ENCODE measurements at regions not wholly inside any gene's neighbourhood (a gene's known extent, or its start where the extent isn't known, plus 50 kb on each side); places are given as distances from the start of the nearest gene placed in this dataset.

- no TSS peak for BruUV-seq (replicated peaks)
Observed at GRCh38 chr14:22271838-22272799, 316.9 kb downstream of the DAD1 start.

More at GRCh38 chr14:22271838-22272799, 316.9 kb downstream of the DAD1 start:
- CTCF ChIA-PET, result interaction anchor here (1.1 kb wide), 1 partner anchor 9 kb away, joined by 3 read pairs; no protein-coding TSS in a partner anchor
- no peak overlapping the region for H3K4me3 ChIP-seq (replicated peaks in 1 of 2; ENCODE audit: low read depth in 1 of 2, low read length in 2 of 2)
- DNase-seq (ENCODE audit: low read depth, low spot score) (no peak), ATAC-seq (no peak)
- no peaks in the 10 kb centered on the region for H4K20me1 ChIP-seq (ENCODE audit: insufficient read depth)
- H3K36me3 ChIP-seq (ENCODE audit: control insufficient read depth in 1 of 2, insufficient read depth in 2 of 2, low read length in 2 of 2), result no peaks in the 10 kb centered on the region
- intact Hi-C loops (cut with micrococcal nuclease), result no loop called here
- H3K79me2 ChIP-seq (ENCODE audit: insufficient read depth, low read length), result no peaks in the 10 kb centered on the region
- RAD21 ChIA-PET (ENCODE audit: low non-redundant PET in 1 of 2, low total read pairs in 2 of 2, uncharacterized antibody in 2 of 2, unreplicated experiment in 2 of 2), result no interaction called here
- H3K9me2 ChIP-seq (ENCODE audit: insufficient read depth), result no peaks in the 10 kb centered on the region
- no peak overlapping the region for H3K27ac ChIP-seq (ENCODE audit: low read depth, low read length)
- no peak overlapping the region for H3K4me2 ChIP-seq (ENCODE audit: low read length)
- peaks cover 0 to 4% of the 10 kb centered on the region in 2 experiments; a peak in 2 of 4 replicates for H3K4me1 ChIP-seq (ENCODE audit: control insufficient read depth in 1 of 2, insufficient read depth in 2 of 2, low read length in 2 of 2)
- no peak for TF ChIP-seq FOSL1 (IDR thresholded peaks at IDR 0.05; ENCODE audit: low read depth)
- no peak for TF ChIP-seq SRF (IDR thresholded peaks at IDR 0.05; ENCODE audit: low read depth)
- no peak for TF ChIP-seq SP1 (IDR thresholded peaks at IDR 0.05; ENCODE audit: low read depth)
- TF ChIP-seq SIN3A (IDR thresholded peaks at IDR 0.05; ENCODE audit: low read depth), result no peak
- no peak for TF ChIP-seq RAD21 (IDR thresholded peaks at IDR 0.05; ENCODE audit: low read depth)
- TF ChIP-seq CTCF (IDR thresholded peaks at IDR 0.05 in 2 of 3, conservative IDR thresholded peaks at IDR 0.05 in 1 of 3; ENCODE audit: borderline replicate concordance in 1 of 3, insufficient read depth in 1 of 3, low read depth in 2 of 3, low read length in 2 of 3), result no peak
- no peak for TF ChIP-seq JUND (IDR thresholded peaks at IDR 0.05)
- TF ChIP-seq CEBPB (IDR thresholded peaks at IDR 0.05; ENCODE audit: low read depth), result no peak
- TF ChIP-seq TCF7L2 (IDR thresholded peaks at IDR 0.05; ENCODE audit: borderline replicate concordance, extremely low read depth, insufficient read depth, insufficient read length), result no peak
- TF ChIP-seq, protein P1, sequence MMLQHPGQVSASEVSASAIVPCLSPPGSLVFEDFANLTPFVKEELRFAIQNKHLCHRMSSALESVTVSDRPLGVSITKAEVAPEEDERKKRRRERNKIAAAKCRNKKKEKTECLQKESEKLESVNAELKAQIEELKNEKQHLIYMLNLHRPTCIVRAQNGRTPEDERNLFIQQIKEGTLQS (IDR thresholded peaks at IDR 0.05), result no peak
- TF ChIP-seq ELF1 (IDR thresholded peaks at IDR 0.05; ENCODE audit: borderline replicate concordance, low read depth), result no peak
- no peak for TF ChIP-seq EZH2phosphoT487 (IDR thresholded peaks at IDR 0.05; ENCODE audit: borderline replicate concordance)
- TF ChIP-seq POLR2AphosphoS5 (IDR thresholded peaks at IDR 0.05; ENCODE audit: low read depth, low read length), result no peak
- TF ChIP-seq REST (IDR thresholded peaks at IDR 0.05; ENCODE audit: low read depth), result no peak
- no peak for TF ChIP-seq ZBTB33 (IDR thresholded peaks at IDR 0.05; ENCODE audit: extremely low read depth, insufficient replicate concordance, low read length)
- TF ChIP-seq MAX (IDR thresholded peaks at IDR 0.05), result no peak
- no peak for TF ChIP-seq YY1 (IDR thresholded peaks at IDR 0.05; ENCODE audit: extremely low read depth, insufficient replicate concordance, low read depth, low read length)
- POLR2A ChIA-PET, result no interaction called here
- H2AFZ ChIP-seq (ENCODE audit: low read depth, low read length, poor library complexity, severe bottlenecking), result no peak overlapping the region
- peaks cover 47% of the 10 kb centered on the region for H3K27me3 ChIP-seq (ENCODE audit: insufficient read depth, low read length)
- no peak overlapping the region for H3K9ac ChIP-seq (ENCODE audit: low read length)
- H3K9me3 ChIP-seq (ENCODE audit: control insufficient read depth in 1 of 2, insufficient read depth in 1 of 2, low read depth in 1 of 2, low read length in 2 of 2), result no peaks in the 10 kb centered on the region
